Naive thymus-derived CD4-positive, alpha-beta T cell (primary cell): ENCODE measurements at regions not wholly inside any gene's neighbourhood (a gene's known extent, or its start where the extent isn't known, plus 50 kb on each side); places are given as distances from the start of the nearest gene placed in this dataset.

ENCODE experiments used
- ATAC-seq: fragments of 150-1000 bp; cut with Tn5 transposase; 2 replicates; pipeline ENCODE4 v1.10.0; 2021; ENCODE audit warnings: mild to moderate bottlenecking, moderate library complexity
- CTCF ChIA-PET: fragments of 350-600 bp; sonication (Branson Sonifier 250); formaldehyde crosslinking; loops from one replicate; lab custom pipeline; 2021; ENCODE audit warnings: antibody characterized with exemption; lab: Charles Lee
- POLR2A ChIA-PET: fragments of 350-600 bp; sonication (Branson Sonifier 250); formaldehyde crosslinking; loops from one replicate; lab custom pipeline; 2021; ENCODE audit warnings: antibody characterized with exemption, inconsistent platforms; lab: Charles Lee
- DNase-seq, 9 donors: peaks; one replicate each; pipeline versions ENCODE4 v3.0.0 to v3.0.0-alpha.2; 2020 to 2022; ENCODE audit warnings: mixed read lengths in 1 of 9
- H3K27ac ChIP-seq: one replicate; pipeline ENCODE4 v1.7.0; 2013; ENCODE audit warnings: mild to moderate bottlenecking, low read depth, low read length, moderate library complexity
- H3K27me3 ChIP-seq, 2 donors: one replicate each; pipeline ENCODE4 v1.7.0; 2013; ENCODE audit warnings: low read length in 2 of 2, mild to moderate bottlenecking in 2 of 2, moderate library complexity in 2 of 2; ENCODE audit not compliant: control insufficient read depth in 2 of 2, insufficient read depth in 2 of 2
- H3K36me3 ChIP-seq, 3 experiments: 1 replicate in 2 of 3; 2 replicates in 1 of 3; pipeline ENCODE4 v1.7.0; 2013; ENCODE audit warnings: low read length in 3 of 3, mild to moderate bottlenecking in 3 of 3, moderate library complexity in 1 of 3; ENCODE audit not compliant: insufficient read depth in 3 of 3, control insufficient read depth in 2 of 3
- H3K4me1 ChIP-seq, 2 donors: one replicate each; pipeline ENCODE4 v1.7.0; 2013; ENCODE audit warnings: low read length in 2 of 2, mild to moderate bottlenecking in 2 of 2, moderate library complexity in 1 of 2; ENCODE audit not compliant: control insufficient read depth in 2 of 2, insufficient read depth in 2 of 2
- H3K4me3 ChIP-seq: 2 replicates; pipeline ENCODE4 v1.7.0; 2013; ENCODE audit warnings: mild to moderate bottlenecking, low read length
- H3K9me3 ChIP-seq, 3 experiments: 1 replicate in 2 of 3; 2 replicates in 1 of 3; pipeline ENCODE4 v1.7.0; 2013; ENCODE audit warnings: low read length in 3 of 3; ENCODE audit not compliant: control insufficient read depth in 2 of 3
- H3K27ac Mint-ChIP-seq, 9 donors: one replicate each; pipeline ENCODE4 v1.8.0; 2020 to 2022; ENCODE audit warnings: mixed read lengths in 9 of 9, mild to moderate bottlenecking in 8 of 9, moderate library complexity in 5 of 9, inconsistent platforms in 2 of 9
- H3K27me3 Mint-ChIP-seq, 5 donors: one replicate each; pipeline ENCODE4 v1.8.0; 2021 to 2022; ENCODE audit warnings: mixed read lengths in 5 of 5, mild to moderate bottlenecking in 1 of 5
- H3K36me3 Mint-ChIP-seq, 5 donors: one replicate each; pipeline ENCODE4 v1.8.0; 2020 to 2022; ENCODE audit warnings: mixed read lengths in 5 of 5, mild to moderate bottlenecking in 3 of 5, inconsistent platforms in 1 of 5
- H3K4me1 Mint-ChIP-seq, 7 donors: one replicate each; pipeline ENCODE4 v1.8.0; 2020 to 2022; ENCODE audit warnings: mixed read lengths in 7 of 7, mild to moderate bottlenecking in 3 of 7, inconsistent platforms in 1 of 7
- H3K4me3 Mint-ChIP-seq, 10 donors: one replicate each; pipeline ENCODE4 v1.8.0; 2020 to 2022; ENCODE audit warnings: mild to moderate bottlenecking in 10 of 10, mixed read lengths in 10 of 10, moderate library complexity in 6 of 10, inconsistent platforms in 2 of 10
- H3K9me3 Mint-ChIP-seq, 11 donors: one replicate each; pipeline ENCODE4 v1.8.0; 2020 to 2022; ENCODE audit warnings: mixed read lengths in 11 of 11, mild to moderate bottlenecking in 4 of 11, inconsistent platforms in 1 of 11, moderate library complexity in 1 of 11
- intact Hi-C, 2 donors: fragments of 100-400 bp; cut with micrococcal nuclease; formaldehyde crosslinking; loops; one replicate each; pipeline ENCODE4 v1.15.1; 2023

DNA sequence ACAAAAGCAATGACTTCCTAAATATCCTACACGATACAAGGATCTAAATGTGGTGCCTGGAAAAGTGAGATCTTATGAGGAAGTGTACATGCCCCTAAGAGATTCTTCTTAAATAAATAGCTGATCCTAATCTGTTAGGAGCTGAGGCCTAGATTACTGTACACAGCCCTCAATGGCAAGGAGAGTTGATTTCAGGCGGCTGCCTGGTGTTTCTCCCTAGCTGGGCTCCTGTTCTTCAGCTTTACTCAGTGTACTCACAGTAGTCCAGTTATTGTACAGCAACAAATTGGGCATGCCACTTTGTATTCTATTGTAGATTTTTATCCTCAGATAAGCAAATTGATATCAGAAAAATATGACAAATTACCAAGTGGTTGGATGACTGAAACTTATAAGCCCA, 358.2 kb upstream of the PDGFD start:
- DNase-seq (no peak), ATAC-seq (no peak)
- Histone ChIP-seq H3K36me3 (no peaks in the 10 kb centered on the region), H3K4me3 (no peak overlapping the region), H3K9me3 (no peaks in the 10 kb centered on the region), H3K27ac (no peak overlapping the region), H3K27me3 (no peaks in the 10 kb centered on the region), H3K4me1 (no peaks in the 10 kb centered on the region)
- Mint-ChIP-seq H3K36me3 (no peaks in the 10 kb centered on the region), H3K4me1 (no peaks in the 10 kb centered on the region), H3K4me3 (no peak overlapping the region), H3K27ac (no peak overlapping the region), H3K27me3 (peaks cover 0 to 14% (median 6%) of the 10 kb centered on the region in 5 donors), H3K9me3 (no peaks in the 10 kb centered on the region)
- ChIA-PET CTCF (no interaction called here), POLR2A (no interaction called here)
- intact Hi-C loops, result no loop called here

DNA sequence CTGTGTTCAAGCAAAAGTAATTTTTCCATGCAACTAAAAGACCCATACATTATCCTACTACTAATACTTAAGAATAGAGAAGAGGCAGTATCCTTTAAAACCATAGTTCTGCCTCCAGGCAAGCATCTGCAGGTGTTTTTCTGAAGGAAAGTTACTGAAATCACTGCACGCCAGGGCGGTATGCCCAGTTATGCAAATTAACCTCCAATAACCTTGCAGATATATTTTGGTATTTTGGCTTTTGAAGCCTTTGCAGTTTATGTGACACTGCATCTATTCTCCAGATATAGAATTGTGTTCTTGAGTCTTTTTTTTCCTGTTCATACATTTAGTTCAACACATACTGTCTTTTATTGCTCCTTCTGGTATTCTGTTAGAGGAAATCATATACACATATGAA, 346.2 kb upstream of the PDGFD start:
- Histone ChIP-seq H3K4me1 (no peaks in the 10 kb centered on the region), H3K36me3 (no peaks in the 10 kb centered on the region), H3K9me3 (no peaks in the 10 kb centered on the region), H3K4me3 (no peak overlapping the region), H3K27me3 (no peaks in the 10 kb centered on the region), H3K27ac (no peak overlapping the region)
- intact Hi-C loops, result no loop called here
- Mint-ChIP-seq H3K4me1 (no peaks in the 10 kb centered on the region), H3K4me3 (no peak overlapping the region), H3K36me3 (no peaks in the 10 kb centered on the region), H3K9me3 (no peaks in the 10 kb centered on the region), H3K27ac (no peak overlapping the region), H3K27me3 (peaks cover 0 to 14% (median 8%) of the 10 kb centered on the region in 5 donors)
- CTCF ChIA-PET, result no interaction called here
- DNase-seq (no peak), ATAC-seq (no peak)
- POLR2A ChIA-PET, result no interaction called here

DNA sequence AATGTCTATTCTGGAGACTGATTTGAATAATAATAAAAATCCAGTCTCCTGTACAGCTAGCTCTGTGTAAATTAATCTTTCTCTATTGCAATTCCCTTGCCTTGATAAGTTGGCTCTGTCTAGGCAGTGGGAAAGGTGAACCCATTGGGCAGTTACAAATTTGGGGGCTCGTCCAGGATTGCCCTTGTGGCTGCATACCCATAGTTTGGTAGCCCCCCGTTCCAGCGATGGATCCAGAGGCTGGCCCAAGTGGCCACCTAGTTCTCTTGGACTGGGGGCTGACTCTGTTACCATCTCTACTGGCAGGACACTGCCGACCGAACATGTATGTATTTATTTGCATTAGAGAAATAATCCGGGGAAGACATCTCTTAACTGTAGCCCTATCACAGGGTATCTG, 326.2 kb upstream of the PDGFD start:
- Histone ChIP-seq H3K4me1 (no peaks in the 10 kb centered on the region), H3K9me3 (peaks cover 0 to 9% (median 0%) of the 10 kb centered on the region in 3 experiments), H3K4me3 (no peak overlapping the region), H3K36me3 (no peaks in the 10 kb centered on the region), H3K27ac (no peak overlapping the region), H3K27me3 (no peaks in the 10 kb centered on the region)
- no peak for ATAC-seq
- ChIA-PET CTCF (no interaction called here), POLR2A (no interaction called here)
- no peak overlapping the region for H3K4me3 Mint-ChIP-seq
- no peaks in the 10 kb centered on the region for H3K4me1 Mint-ChIP-seq
- H3K36me3 Mint-ChIP-seq, result peaks cover 0 to 13% (median 4%) of the 10 kb centered on the region in 5 donors
- H3K9me3 Mint-ChIP-seq, result peaks cover 12 to 49% (median 19%) of the 10 kb centered on the region in 11 donors
- intact Hi-C loops, result no loop called here
- peaks cover 0 to 6% (median 0%) of the 10 kb centered on the region in 5 donors for H3K27me3 Mint-ChIP-seq
- no peak for DNase-seq
- no peak overlapping the region for H3K27ac Mint-ChIP-seq

DNA sequence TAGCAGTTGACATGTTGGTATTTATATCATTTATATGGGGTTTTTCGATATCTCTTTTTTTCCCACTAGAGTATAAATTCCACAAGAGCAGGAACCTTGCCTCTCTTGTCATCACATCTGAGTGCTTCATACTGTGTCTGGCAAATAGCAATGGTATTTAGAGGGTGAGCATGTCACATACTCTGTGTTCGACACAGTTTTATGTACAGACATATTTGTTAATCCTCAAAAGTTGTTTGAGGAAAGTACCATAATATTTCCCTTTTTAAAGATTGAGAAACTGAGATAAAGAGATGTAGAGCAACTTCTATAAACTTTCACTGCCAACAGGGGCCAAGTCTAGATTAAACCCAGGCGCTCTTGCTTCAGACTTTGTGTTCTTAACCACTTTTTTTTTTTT, 324.6 kb upstream of the PDGFD start:
- peaks cover 0 to 9% (median 0%) of the 10 kb centered on the region in 3 experiments for H3K9me3 ChIP-seq
- DNase-seq (no peak), ATAC-seq (no peak)
- H3K4me3 ChIP-seq, result no peak overlapping the region
- Mint-ChIP-seq H3K4me3 (no peak overlapping the region), H3K4me1 (no peaks in the 10 kb centered on the region), H3K27me3 (peaks cover 0 to 6% (median 0%) of the 10 kb centered on the region in 5 donors), H3K27ac (no peak overlapping the region), H3K36me3 (peaks cover 0 to 13% (median 4%) of the 10 kb centered on the region in 5 donors), H3K9me3 (peaks cover 12 to 44% (median 19%) of the 10 kb centered on the region in 11 donors)
- intact Hi-C loops, result no loop called here
- no peaks in the 10 kb centered on the region for H3K36me3 ChIP-seq
- no peaks in the 10 kb centered on the region for H3K27me3 ChIP-seq
- POLR2A ChIA-PET, result no interaction called here
- no peaks in the 10 kb centered on the region for H3K4me1 ChIP-seq
- no peak overlapping the region for H3K27ac ChIP-seq
- CTCF ChIA-PET, result no interaction called here

DNA sequence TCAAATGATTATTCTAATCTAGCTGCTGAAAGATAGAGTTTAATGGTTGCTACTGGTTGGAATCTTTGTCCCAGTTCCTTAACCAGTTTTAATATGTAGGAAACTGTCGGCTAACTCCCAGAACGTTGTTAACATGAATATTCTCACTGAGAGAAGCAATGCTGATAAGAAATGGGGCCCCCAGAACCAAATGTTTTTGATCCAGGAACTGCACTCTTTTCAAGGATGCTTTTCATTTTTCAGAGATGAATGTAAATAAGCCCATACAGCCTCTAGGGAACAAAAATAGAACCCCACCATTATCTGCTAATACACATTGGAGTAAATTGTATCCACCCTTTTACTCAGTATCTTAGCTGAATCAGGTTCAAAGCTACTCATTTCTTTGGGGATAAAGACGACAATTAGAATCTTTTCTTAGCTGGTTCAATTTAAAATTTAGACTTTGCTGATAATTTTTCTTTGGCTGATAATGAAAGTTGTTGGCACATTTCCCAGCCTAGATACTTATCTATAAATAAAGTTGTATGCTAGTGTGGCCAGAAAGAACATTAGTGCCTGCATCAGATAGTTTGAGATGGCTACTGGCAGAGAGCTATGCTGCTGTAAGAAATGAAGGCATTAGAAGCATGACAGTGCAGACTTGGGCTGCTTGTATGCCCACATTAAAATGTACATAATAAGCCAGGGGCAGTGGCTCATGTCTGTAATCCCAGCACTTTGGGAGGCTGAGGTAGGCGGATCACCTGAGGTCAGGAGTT, 323.3 kb upstream of the PDGFD start:
- Histone ChIP-seq H3K9me3 (peaks cover 0 to 9% (median 0%) of the 10 kb centered on the region in 3 experiments), H3K4me1 (no peaks in the 10 kb centered on the region), H3K36me3 (no peaks in the 10 kb centered on the region), H3K27ac (no peak overlapping the region), H3K4me3 (no peak overlapping the region), H3K27me3 (no peaks in the 10 kb centered on the region)
- Mint-ChIP-seq H3K27ac (no peak overlapping the region), H3K9me3 (peaks cover 13 to 47% (median 22%) of the 10 kb centered on the region in 11 donors), H3K4me1 (no peaks in the 10 kb centered on the region), H3K36me3 (peaks cover 0 to 13% (median 4%) of the 10 kb centered on the region in 5 donors), H3K4me3 (no peak overlapping the region), H3K27me3 (peaks cover 0 to 6% (median 0%) of the 10 kb centered on the region in 5 donors)
- ATAC-seq (no peak), DNase-seq (no peak)
- ChIA-PET POLR2A (no interaction called here), CTCF (no interaction called here)
- intact Hi-C loops, result no loop called here

DNA sequence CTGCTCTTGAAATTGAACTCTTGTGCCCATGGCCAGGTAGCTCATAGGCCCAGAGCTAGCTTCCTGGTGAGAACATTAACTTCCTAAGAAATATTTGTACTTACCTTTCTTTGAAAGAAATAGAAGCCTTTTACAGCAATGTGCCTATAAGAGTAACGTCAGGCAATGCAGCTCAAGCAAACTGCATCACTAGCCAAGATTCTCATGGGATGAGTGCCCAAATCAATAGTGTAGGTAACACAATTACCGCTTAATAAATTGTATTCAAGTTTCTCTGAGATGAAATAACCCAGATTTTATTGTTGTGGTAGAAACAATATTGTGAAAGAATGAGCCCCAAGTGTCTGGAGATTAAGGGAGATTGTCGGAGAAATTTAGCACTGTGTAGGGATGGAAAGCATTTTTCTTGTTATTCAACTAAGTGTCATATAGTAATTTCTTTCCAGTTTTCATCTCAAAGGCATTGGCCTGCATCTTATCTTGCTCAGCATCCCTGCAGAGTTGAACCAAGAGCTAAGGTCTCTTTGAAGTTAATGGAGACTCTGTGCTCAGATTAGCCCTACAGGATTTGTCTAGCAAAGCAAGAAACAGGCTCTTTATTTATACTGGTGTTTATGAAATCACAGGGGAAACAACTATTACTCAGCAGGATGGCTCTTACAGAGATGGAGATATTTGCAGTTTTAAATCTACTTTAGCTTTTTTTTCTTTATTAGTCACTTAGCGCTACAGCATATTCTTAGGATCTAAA, 321.0 kb upstream of the PDGFD start:
- Mint-ChIP-seq H3K36me3 (peaks cover 0 to 6% (median 4%) of the 10 kb centered on the region in 5 donors), H3K27me3 (peaks cover 0 to 3% (median 0%) of the 10 kb centered on the region in 5 donors), H3K4me3 (no peak overlapping the region), H3K4me1 (no peaks in the 10 kb centered on the region), H3K27ac (no peak overlapping the region), H3K9me3 (peaks cover 6 to 45% (median 18%) of the 10 kb centered on the region in 11 donors)
- Histone ChIP-seq H3K27me3 (no peaks in the 10 kb centered on the region), H3K4me1 (no peaks in the 10 kb centered on the region), H3K36me3 (no peaks in the 10 kb centered on the region), H3K9me3 (no peaks in the 10 kb centered on the region), H3K4me3 (no peak overlapping the region), H3K27ac (no peak overlapping the region)
- ChIA-PET CTCF (no interaction called here), POLR2A (no interaction called here)
- intact Hi-C loops, result no loop called here
- no peak for ATAC-seq
- no peak for DNase-seq
